OCI-LY3 (cell line): ENCODE measurements at regions not wholly inside any gene's neighbourhood (a gene's known extent, or its start where the extent isn't known, plus 50 kb on each side); places are given as distances from the start of the nearest gene placed in this dataset.

Experiments
- CTCF ChIP-seq: fragments of 200-600, 300-600 bp; sonication (generic); IDR thresholded peaks from 2 replicates; pipeline ENCODE4 v1.5.1; 2014; ENCODE audit warnings: antibody characterized with exemption, low read length, low read depth
- EZH2phosphoT487 ChIP-seq: fragments of 200-600 bp; shearing (Covaris generic); IDR thresholded peaks from 2 replicates; pipeline ENCODE4 v1.6.1; 2018; ENCODE audit warnings: antibody characterized with exemption, mixed run types, low read depth

DNA sequence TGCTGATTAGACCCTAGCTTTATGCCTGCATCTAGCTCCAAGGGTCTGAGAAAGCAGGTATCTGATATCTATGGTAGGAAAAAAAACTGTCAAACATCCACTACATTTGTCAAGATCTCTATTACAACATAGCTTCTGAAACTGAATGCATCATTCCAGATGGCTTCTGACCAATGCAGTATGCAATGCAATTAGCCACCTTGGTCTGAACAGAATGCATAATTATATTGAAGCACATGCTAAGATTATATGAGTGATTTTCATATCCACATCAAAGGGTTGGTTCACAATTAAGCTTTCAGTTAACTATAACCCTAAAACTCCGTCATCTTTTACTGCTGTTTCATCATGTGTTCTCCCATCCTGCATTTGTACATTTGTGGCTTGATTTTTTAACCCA is 271.4 kb downstream of the POLR1F start:
- TF ChIP-seq CTCF = no peak
- no peak for TF ChIP-seq EZH2phosphoT487
